ENCODE measurements at regions not wholly inside any gene's neighbourhood (a gene's known extent, or its start where the extent isn't known, plus 50 kb on each side); places are given as distances from the start of the nearest gene placed in this dataset.
"Not testable (repeated sequence)": the region's sequence is repeated elsewhere in the genome, so short reads cannot be mapped to it uniquely, and the experiment has no call there.

- whole genome bisulfite sequencing, 2 experiments, result 43 to 46% methylated on average over 10 of the region's 10 CpGs
- no peak overlapping the region for H3K27ac ChIP-seq (ENCODE audit: insufficient read depth, low read depth, low read length, poor library complexity, severe bottlenecking)
Observed at GRCh38 chr6:27758491-27758890, 153.7 kb downstream of the OR2B2 start.

DNA sequence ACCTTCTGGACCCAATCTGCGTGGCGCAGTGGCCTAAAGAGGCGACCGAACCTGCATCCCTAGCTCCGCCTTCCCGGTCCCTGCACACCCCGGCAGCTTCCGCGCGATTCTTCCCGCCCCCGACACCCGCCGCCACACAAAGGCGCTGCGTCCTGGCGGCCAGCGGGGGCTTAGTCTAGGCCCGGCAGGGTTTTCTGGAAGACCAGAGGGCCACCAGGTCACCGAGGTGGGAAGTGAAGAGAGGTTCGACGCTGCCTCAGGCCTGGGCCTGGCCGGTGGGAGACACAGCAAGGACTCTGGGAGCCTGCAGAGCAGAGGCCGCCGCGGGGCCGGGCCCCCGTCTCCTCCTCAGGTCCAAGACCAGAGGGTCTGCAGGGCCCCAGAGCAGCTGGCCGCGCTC, 154.9 kb downstream of the OR2B2 start:
- peaks cover 8% of the 10 kb centered on the region for H3K4me1 ChIP-seq (ENCODE audit: control insufficient read depth, insufficient read depth, low read length)
- H3K4me3 ChIP-seq (ENCODE audit: insufficient read depth, low read depth, low read length), result peak overlapping the region; percentile 18
- no peaks in the 10 kb centered on the region for H3K9me3 ChIP-seq (ENCODE audit: control insufficient read depth, low read length)
- WGBS, 2 experiments, result 13% methylated on average over 30 of the region's 30 CpGs
- H3K27ac ChIP-seq (ENCODE audit: insufficient read depth, low read depth, low read length, poor library complexity, severe bottlenecking), result no peak overlapping the region
- H3K36me3 ChIP-seq (ENCODE audit: control insufficient read depth, insufficient read depth, low read length), result no peaks in the 10 kb centered on the region
- H3K27me3 ChIP-seq (ENCODE audit: control insufficient read depth, insufficient read depth, low read length, poor library complexity, severe bottlenecking), result peaks cover 34% of the 10 kb centered on the region

More at GRCh38 chr6:27758491-27758890, 153.7 kb downstream of the OR2B2 start:
- Histone ChIP-seq H3K27me3 (ENCODE audit: control insufficient read depth, insufficient read depth, low read length, poor library complexity, severe bottlenecking) (peaks cover 34% of the 10 kb centered on the region), H3K9me3 (ENCODE audit: control insufficient read depth, low read length) (no peaks in the 10 kb centered on the region), H3K4me1 (ENCODE audit: control insufficient read depth, insufficient read depth, low read length) (peaks cover 8% of the 10 kb centered on the region), H3K4me3 (ENCODE audit: insufficient read depth, low read depth, low read length) (no peak overlapping the region), H3K36me3 (ENCODE audit: control insufficient read depth, insufficient read depth, low read length) (no peaks in the 10 kb centered on the region)

DNA sequence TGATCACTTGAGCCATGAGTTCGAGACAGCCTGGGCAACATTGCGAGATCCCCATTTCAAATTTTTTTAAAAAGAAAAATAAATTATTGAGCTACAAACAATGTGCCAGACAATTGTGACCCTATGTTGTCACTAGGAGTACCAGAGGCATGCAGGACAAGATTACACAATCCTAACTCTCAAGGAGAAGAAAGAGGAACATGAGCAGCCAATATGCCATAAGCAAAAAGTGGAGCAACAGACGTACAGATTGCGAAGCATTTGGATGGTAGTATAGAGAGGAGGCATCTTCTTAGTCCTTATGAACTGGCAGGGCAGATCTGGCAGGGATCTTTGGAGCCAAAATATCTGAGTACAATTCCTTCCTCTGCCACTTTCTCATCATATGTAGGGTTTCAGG, 156.4 kb downstream of the OR2B2 start:
- Histone ChIP-seq H3K27me3 (ENCODE audit: control insufficient read depth, insufficient read depth, low read length, poor library complexity, severe bottlenecking) (peaks cover 34% of the 10 kb centered on the region), H3K27ac (ENCODE audit: insufficient read depth, low read depth, low read length, poor library complexity, severe bottlenecking) (no peak overlapping the region), H3K9me3 (ENCODE audit: control insufficient read depth, low read length) (no peaks in the 10 kb centered on the region), H3K36me3 (ENCODE audit: control insufficient read depth, insufficient read depth, low read length) (no peaks in the 10 kb centered on the region), H3K4me3 (ENCODE audit: insufficient read depth, low read depth, low read length) (no peak overlapping the region), H3K4me1 (ENCODE audit: control insufficient read depth, insufficient read depth, low read length) (peaks cover 8% of the 10 kb centered on the region)
- WGBS, 2 experiments, result 92 to 96% methylated on average over 4 of the region's 4 CpGs

DNA sequence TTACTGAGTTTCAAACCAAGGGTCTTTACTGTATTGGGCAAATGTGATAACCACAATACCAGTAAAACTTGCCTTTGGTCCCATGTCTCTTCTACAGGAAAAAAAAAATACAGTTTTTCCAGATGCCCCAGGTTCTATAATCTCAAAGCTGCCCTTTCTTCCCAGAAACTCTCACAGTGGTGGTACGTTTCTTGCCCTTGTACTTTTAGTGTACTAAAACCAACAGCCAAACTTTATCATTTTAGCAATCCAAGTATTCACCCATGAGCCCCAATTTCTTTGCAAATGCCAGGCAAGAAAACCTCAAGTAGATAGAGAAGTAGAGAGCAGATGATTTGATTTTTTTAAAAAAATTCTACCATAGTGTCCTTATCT, 157.8 kb downstream of the OR2B2 start:
- no peak overlapping the region for H3K4me3 ChIP-seq (ENCODE audit: insufficient read depth, low read depth, low read length)
- no peaks in the 10 kb centered on the region for H3K36me3 ChIP-seq (ENCODE audit: control insufficient read depth, insufficient read depth, low read length)
- H3K4me1 ChIP-seq (ENCODE audit: control insufficient read depth, insufficient read depth, low read length), result peaks cover 8% of the 10 kb centered on the region
- H3K27me3 ChIP-seq (ENCODE audit: control insufficient read depth, insufficient read depth, low read length, poor library complexity, severe bottlenecking), result peaks cover 34% of the 10 kb centered on the region
- no peaks in the 10 kb centered on the region for H3K9me3 ChIP-seq (ENCODE audit: control insufficient read depth, low read length)
- WGBS, 2 experiments, result 13 to 30% methylated on average over 1 of the region's 1 CpG
- H3K27ac ChIP-seq (ENCODE audit: insufficient read depth, low read depth, low read length, poor library complexity, severe bottlenecking), result no peak overlapping the region

DNA sequence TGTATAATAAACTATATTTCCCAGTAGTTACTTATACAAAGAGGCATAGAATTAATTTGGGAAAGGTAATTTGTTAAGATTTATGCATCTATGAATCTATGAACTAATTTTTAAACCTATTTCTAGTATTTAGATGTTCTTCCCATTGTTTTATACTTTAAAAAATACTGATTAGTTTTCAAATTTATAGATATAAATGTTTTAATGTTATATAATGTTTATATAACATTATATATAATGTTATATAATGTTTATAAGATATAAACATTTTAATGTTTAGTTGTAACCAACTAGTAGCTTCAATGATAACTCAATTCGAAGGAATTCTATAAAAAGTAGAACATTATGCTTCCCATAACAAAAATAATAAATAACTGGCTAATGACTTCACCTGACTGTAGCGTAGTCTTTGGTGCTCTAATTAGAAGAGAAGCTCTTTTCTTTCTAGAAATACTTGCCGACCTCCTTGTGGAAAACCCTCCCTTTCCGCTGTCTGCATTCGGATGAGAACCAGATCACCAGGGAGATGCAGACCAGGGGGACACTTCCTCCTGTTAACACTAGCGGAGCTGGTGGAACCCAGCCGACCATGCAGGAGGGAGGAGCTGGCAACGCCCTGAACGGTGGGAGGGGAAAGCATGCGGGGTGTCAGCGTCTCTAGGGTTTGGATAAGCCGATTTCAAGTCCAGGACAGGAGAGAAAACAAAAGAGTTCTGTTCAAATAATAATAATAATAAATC, 158.4 kb downstream of the OR2B2 start:
- H3K4me3 ChIP-seq (ENCODE audit: insufficient read depth, low read depth, low read length), result peak overlapping the region; percentile 58
- 0 to 2% methylated on average over 11 to 12 of the region's 12 CpGs for WGBS, 2 experiments
- no peak overlapping the region for H3K27ac ChIP-seq (ENCODE audit: insufficient read depth, low read depth, low read length, poor library complexity, severe bottlenecking)
- no peaks in the 10 kb centered on the region for H3K9me3 ChIP-seq (ENCODE audit: control insufficient read depth, low read length)
- H3K27me3 ChIP-seq (ENCODE audit: control insufficient read depth, insufficient read depth, low read length, poor library complexity, severe bottlenecking), result peaks cover 39% of the 10 kb centered on the region
- H3K4me1 ChIP-seq (ENCODE audit: control insufficient read depth, insufficient read depth, low read length), result peaks cover 8% of the 10 kb centered on the region
- H3K36me3 ChIP-seq (ENCODE audit: control insufficient read depth, insufficient read depth, low read length), result no peaks in the 10 kb centered on the region

GRCh38 chr6:27752038-27752885, 159.9 kb downstream of the OR2B2 start:
- 10 to 11% methylated on average over 24 of the region's 24 CpGs for WGBS, 2 experiments
- no peaks in the 10 kb centered on the region for H3K36me3 ChIP-seq (ENCODE audit: control insufficient read depth, insufficient read depth, low read length)
- H3K9me3 ChIP-seq (ENCODE audit: control insufficient read depth, low read length), result no peaks in the 10 kb centered on the region
- H3K27ac ChIP-seq (ENCODE audit: insufficient read depth, low read depth, low read length, poor library complexity, severe bottlenecking), result no peak overlapping the region
- peaks cover 4% of the 10 kb centered on the region for H3K4me1 ChIP-seq (ENCODE audit: control insufficient read depth, insufficient read depth, low read length)
- peaks cover 47% of the 10 kb centered on the region for H3K27me3 ChIP-seq (ENCODE audit: control insufficient read depth, insufficient read depth, low read length, poor library complexity, severe bottlenecking)
- H3K4me3 ChIP-seq (ENCODE audit: insufficient read depth, low read depth, low read length), result peak overlapping the region; percentile 58

GRCh38 chr6:27748661-27749060, 163.5 kb downstream of the OR2B2 start:
- no peak overlapping the region for H3K27ac ChIP-seq (ENCODE audit: insufficient read depth, low read depth, low read length, poor library complexity, severe bottlenecking)
- no peaks in the 10 kb centered on the region for H3K9me3 ChIP-seq (ENCODE audit: control insufficient read depth, low read length)
- 83 to 86% methylated on average over 7 of the region's 7 CpGs for WGBS, 2 experiments
- no peaks in the 10 kb centered on the region for H3K4me1 ChIP-seq (ENCODE audit: control insufficient read depth, insufficient read depth, low read length)
- H3K36me3 ChIP-seq (ENCODE audit: control insufficient read depth, insufficient read depth, low read length), result no peaks in the 10 kb centered on the region
- no peak overlapping the region for H3K4me3 ChIP-seq (ENCODE audit: insufficient read depth, low read depth, low read length)
- peaks cover 57% of the 10 kb centered on the region for H3K27me3 ChIP-seq (ENCODE audit: control insufficient read depth, insufficient read depth, low read length, poor library complexity, severe bottlenecking)

- H3K36me3 ChIP-seq (ENCODE audit: control insufficient read depth, insufficient read depth, low read length), result no peaks in the 10 kb centered on the region
- 83 to 84% methylated on average over 6 of the region's 6 CpGs for WGBS, 2 experiments
- H3K27ac ChIP-seq (ENCODE audit: insufficient read depth, low read depth, low read length, poor library complexity, severe bottlenecking), result no peak overlapping the region
- peaks cover 67% of the 10 kb centered on the region for H3K27me3 ChIP-seq (ENCODE audit: control insufficient read depth, insufficient read depth, low read length, poor library complexity, severe bottlenecking)
- no peaks in the 10 kb centered on the region for H3K9me3 ChIP-seq (ENCODE audit: control insufficient read depth, low read length)
- H3K4me3 ChIP-seq (ENCODE audit: insufficient read depth, low read depth, low read length), result no peak overlapping the region
- H3K4me1 ChIP-seq (ENCODE audit: control insufficient read depth, insufficient read depth, low read length), result no peaks in the 10 kb centered on the region
Observed at GRCh38 chr6:27747637-27748036, 164.6 kb downstream of the OR2B2 start.

- H3K9me3 ChIP-seq (ENCODE audit: control insufficient read depth, low read length); H3K36me3 ChIP-seq (ENCODE audit: control insufficient read depth, insufficient read depth, low read length); H3K4me1 ChIP-seq (ENCODE audit: control insufficient read depth, insufficient read depth, low read length); H3K27ac ChIP-seq (ENCODE audit: insufficient read depth, low read depth, low read length, poor library complexity, severe bottlenecking); H3K4me3 ChIP-seq (ENCODE audit: insufficient read depth, low read depth, low read length): not testable (repeated sequence)
- peaks cover 75% of the 10 kb centered on the region for H3K27me3 ChIP-seq (ENCODE audit: control insufficient read depth, insufficient read depth, low read length, poor library complexity, severe bottlenecking)
- 62 to 69% methylated on average over 4 of the region's 4 CpGs for WGBS, 2 experiments
Observed at GRCh38 chr6:27746860-27747259, 165.3 kb downstream of the OR2B2 start.

GRCh38 chr6:27743787-27744186, 168.4 kb downstream of the OR2B2 start:
- peaks cover 74% of the 10 kb centered on the region for H3K27me3 ChIP-seq (ENCODE audit: control insufficient read depth, insufficient read depth, low read length, poor library complexity, severe bottlenecking)
- no peaks in the 10 kb centered on the region for H3K9me3 ChIP-seq (ENCODE audit: control insufficient read depth, low read length)
- no peaks in the 10 kb centered on the region for H3K36me3 ChIP-seq (ENCODE audit: control insufficient read depth, insufficient read depth, low read length)
- 18 to 21% methylated on average over 7 of the region's 7 CpGs for WGBS, 2 experiments
- no peak overlapping the region for H3K4me3 ChIP-seq (ENCODE audit: insufficient read depth, low read depth, low read length)
- H3K4me1 ChIP-seq (ENCODE audit: control insufficient read depth, insufficient read depth, low read length), result no peaks in the 10 kb centered on the region
- H3K27ac ChIP-seq (ENCODE audit: insufficient read depth, low read depth, low read length, poor library complexity, severe bottlenecking), result no peak overlapping the region

Measured in ectodermal cell (in vitro differentiated cells).